Activated CD8-positive, alpha-beta T cell treated with anti-CD3 and anti-CD28 coated beads, Interleukin-2, amount 10 ng/mL, durations not matched to agents 7 days and 5 days (primary cell): ENCODE measurements at regions not wholly inside any gene's neighbourhood (a gene's known extent, or its start where the extent isn't known, plus 50 kb on each side); places are given as distances from the start of the nearest gene placed in this dataset.

Experiments used
- ATAC-seq: fragments of 150-1000 bp; cut with Tn5 transposase; one replicate; pipeline ENCODE4 v1.10.0; 2021; ENCODE audit warnings: moderate library complexity
- CTCF ChIA-PET: fragments of 350-600 bp; sonication (Branson Sonifier 250); formaldehyde crosslinking; loops from one replicate; lab custom pipeline; 2021; ENCODE audit warnings: antibody characterized with exemption; lab: Charles Lee
- POLR2A ChIA-PET: fragments of 350-600 bp; sonication (Branson Sonifier 250); formaldehyde crosslinking; loops from one replicate; lab custom pipeline; 2021; ENCODE audit warnings: antibody characterized with exemption; lab: Charles Lee
- DNase-seq: peaks from one replicate; pipeline ENCODE4 v3.0.0-alpha.2; 2020
- H3K27ac Mint-ChIP-seq: one replicate; pipeline ENCODE4 v1.8.0; 2021; ENCODE audit warnings: mild to moderate bottlenecking, mixed read lengths
- H3K27me3 Mint-ChIP-seq: one replicate; pipeline ENCODE4 v1.8.0; 2021; ENCODE audit warnings: low read depth, mixed read lengths
- H3K36me3 Mint-ChIP-seq: one replicate; pipeline ENCODE4 v1.8.0; 2021; ENCODE audit warnings: low read depth, mixed read lengths
- H3K4me1 Mint-ChIP-seq: one replicate; pipeline ENCODE4 v1.8.0; 2021; ENCODE audit warnings: low read depth, mixed read lengths
- H3K4me3 Mint-ChIP-seq: one replicate; pipeline ENCODE4 v1.8.0; 2021; ENCODE audit warnings: mild to moderate bottlenecking, mixed read lengths
- H3K9me3 Mint-ChIP-seq: one replicate; pipeline ENCODE4 v1.8.0; 2022; ENCODE audit warnings: mixed read lengths; ENCODE audit not compliant: insufficient read depth

DNA sequence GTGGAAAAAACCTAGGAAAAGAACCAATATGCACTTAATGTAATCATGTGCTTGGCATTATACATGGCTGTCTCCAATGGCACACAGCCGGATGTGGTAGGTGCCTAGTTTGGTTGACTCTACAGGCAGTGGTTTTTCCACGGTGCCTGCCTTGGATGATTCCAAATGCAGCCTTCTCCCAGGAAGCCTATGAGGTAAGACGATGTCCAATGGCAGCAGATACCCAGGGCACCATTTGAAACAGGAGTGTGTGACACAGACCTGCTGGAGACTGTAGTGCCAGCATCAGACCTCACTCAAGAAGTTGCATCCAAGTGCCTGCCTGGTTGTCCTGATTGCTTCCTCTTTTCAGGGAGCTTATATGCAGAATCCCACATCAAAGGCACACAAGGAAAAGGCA is 88.0 kb upstream of the VASH1 start:
- POLR2A ChIA-PET: no interaction called here
- Mint-ChIP-seq H3K27me3 (peaks cover 13% of the 10 kb centered on the region), H3K9me3 (no peaks in the 10 kb centered on the region), H3K27ac (no peak overlapping the region), H3K4me3 (no peak overlapping the region), H3K36me3 (no peaks in the 10 kb centered on the region), H3K4me1 (no peaks in the 10 kb centered on the region)
- ATAC-seq: no peak
- no peak for DNase-seq
- CTCF ChIA-PET: no interaction called here

DNA sequence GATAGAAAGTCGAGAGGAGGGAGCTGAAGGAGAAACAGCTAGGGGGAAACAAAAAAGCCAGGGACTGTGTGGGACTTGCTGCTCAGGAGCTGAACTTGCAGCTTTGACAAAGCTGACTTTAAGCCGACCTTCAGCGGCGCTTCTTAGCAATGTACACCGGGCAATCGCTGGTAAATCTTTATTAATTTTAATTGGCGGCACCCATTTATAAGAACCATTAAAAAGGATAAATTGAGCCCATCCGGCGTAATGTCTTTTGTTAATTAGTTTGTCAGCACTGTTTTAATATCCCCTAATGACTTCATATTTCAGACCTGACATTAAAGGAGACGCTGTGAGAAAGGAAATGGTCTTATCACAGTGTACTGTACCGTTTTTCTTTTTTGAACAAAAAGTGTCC is 86.2 kb upstream of the VASH1 start:
- Mint-ChIP-seq H3K9me3 (no peaks in the 10 kb centered on the region), H3K4me1 (no peaks in the 10 kb centered on the region), H3K27ac (no peak overlapping the region), H3K36me3 (no peaks in the 10 kb centered on the region), H3K4me3 (no peak overlapping the region), H3K27me3 (peaks cover 10% of the 10 kb centered on the region)
- ChIA-PET CTCF (interaction anchor here (1.1 kb wide), 1 partner anchor 219 kb away, joined by 3 read pairs; no protein-coding TSS in a partner anchor), POLR2A (no interaction called here)
- DNase-seq (no peak), ATAC-seq (no peak)

DNA sequence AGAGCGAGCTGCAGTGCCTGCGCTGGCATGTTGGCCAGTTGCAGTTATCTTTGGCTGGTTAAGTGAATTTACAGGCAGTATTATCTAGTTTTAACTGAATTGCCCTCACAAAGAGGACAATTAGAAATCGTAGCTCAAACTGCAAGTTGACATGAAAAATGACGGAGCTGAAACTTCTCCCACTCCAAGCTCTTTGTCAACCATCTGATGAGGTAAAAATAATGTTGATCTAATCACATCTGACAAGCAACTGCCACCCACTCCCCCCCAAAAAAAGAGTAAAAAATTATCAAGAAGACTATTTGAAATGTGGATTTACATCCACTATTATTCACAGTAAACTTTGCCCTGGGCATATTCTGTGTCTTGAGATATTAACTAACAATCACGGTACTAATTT is 84.7 kb upstream of the VASH1 start:
- no peaks in the 10 kb centered on the region for H3K36me3 Mint-ChIP-seq
- no peaks in the 10 kb centered on the region for H3K4me1 Mint-ChIP-seq

DNA sequence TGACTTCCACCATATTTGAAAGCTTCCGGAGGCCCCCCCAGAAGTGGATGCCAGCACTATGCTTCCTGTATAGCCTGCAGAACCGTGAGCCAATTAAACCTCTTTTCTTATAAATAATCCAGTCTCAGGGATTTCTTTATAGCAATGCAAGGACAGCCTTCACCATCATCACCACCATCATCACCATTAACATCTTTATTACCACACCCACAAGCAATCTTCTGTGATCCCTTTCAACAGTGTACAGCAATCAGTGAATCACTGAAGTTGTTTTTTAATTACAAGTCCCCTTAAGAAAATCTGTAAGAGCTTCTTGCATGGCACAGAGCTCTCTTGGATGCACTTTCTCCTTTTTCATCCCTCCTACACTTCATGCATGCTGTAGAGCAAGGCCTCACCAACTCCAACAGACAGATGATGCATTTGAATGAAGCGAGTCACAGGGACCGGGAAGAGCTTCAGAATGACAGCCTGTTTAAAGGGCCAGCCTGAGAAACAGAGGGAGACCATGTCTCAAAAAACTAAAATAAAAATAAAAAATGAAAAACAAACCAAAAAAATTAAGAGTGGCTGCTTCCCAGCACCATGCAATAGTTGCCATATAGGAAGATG is 83.6 kb upstream of the VASH1 start:
- H3K9me3 Mint-ChIP-seq: no peaks in the 10 kb centered on the region
- H3K4me1 Mint-ChIP-seq: no peaks in the 10 kb centered on the region
- H3K27me3 Mint-ChIP-seq: peaks cover 8% of the 10 kb centered on the region
- H3K27ac Mint-ChIP-seq: no peak overlapping the region
- CTCF ChIA-PET: no interaction called here
- no peak overlapping the region for H3K4me3 Mint-ChIP-seq
- DNase-seq (no peak), ATAC-seq (no peak)
- POLR2A ChIA-PET: no interaction called here
- no peaks in the 10 kb centered on the region for H3K36me3 Mint-ChIP-seq

More for the DNA sequence above, 84.7 kb upstream of the VASH1 start:
- peaks cover 9% of the 10 kb centered on the region for H3K27me3 Mint-ChIP-seq
- no peak for ATAC-seq
- H3K27ac Mint-ChIP-seq: no peak overlapping the region
- H3K4me3 Mint-ChIP-seq: no peak overlapping the region
- no peak for DNase-seq
- ChIA-PET CTCF (no interaction called here), POLR2A (no interaction called here)
- no peaks in the 10 kb centered on the region for H3K9me3 Mint-ChIP-seq

DNA sequence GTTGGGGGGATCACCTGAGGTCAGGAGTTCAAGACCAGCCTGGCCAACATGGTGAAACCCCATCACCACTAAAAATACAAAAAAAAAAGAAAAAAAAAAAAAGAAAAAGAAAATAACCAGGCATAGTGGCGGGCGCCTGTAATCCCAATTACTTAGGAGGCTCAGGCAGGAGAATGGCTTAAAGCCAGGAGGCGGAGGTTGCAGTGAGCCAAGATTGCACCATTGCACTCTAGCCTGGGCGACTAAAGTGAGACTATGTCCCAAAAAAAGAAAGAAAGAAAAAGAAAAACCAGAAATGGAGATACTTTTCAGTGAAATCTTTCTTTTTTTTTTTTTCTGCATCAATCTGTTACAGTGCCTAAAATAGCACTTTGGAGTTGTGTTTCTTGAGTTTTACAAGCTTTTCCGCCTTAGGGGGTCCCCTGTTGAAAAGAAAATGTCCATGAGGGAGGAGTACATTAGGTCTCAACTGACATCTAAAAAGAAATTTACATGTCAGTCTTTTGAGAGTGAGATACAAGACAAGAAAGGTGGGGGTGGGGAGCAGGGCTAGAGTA is 82.9 kb upstream of the VASH1 start:
- no peak overlapping the region for H3K4me3 Mint-ChIP-seq
- H3K27me3 Mint-ChIP-seq: peaks cover 10% of the 10 kb centered on the region
- no peak for ATAC-seq
- no peak for DNase-seq
- H3K4me1 Mint-ChIP-seq: no peaks in the 10 kb centered on the region
- ChIA-PET POLR2A (no interaction called here), CTCF (no interaction called here)
- no peaks in the 10 kb centered on the region for H3K9me3 Mint-ChIP-seq
- H3K27ac Mint-ChIP-seq: no peak overlapping the region
- H3K36me3 Mint-ChIP-seq: no peaks in the 10 kb centered on the region

DNA sequence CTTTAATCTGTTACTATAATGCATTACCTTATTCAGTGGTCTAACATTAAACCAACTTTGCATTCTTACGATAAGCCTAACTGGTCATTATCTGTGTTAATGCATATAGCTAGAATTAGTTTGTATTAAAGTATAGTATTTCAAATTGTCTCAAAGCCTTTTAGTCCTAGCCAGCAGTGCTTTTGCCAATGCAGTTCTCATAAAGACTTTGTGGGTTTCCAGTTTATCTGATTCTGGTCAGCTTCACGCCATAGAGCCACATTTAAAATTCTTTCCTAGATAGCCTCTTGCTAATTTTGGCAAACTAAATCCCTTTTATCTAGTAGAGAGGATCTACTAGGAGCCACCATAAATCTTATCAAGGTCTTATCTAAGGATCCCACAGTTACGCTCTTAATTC is 78.9 kb upstream of the VASH1 start:
- CTCF ChIA-PET: interaction anchor here (1.3 kb wide), 1 partner anchor 28 kb away, joined by 4 read pairs; no protein-coding TSS in a partner anchor

DNA sequence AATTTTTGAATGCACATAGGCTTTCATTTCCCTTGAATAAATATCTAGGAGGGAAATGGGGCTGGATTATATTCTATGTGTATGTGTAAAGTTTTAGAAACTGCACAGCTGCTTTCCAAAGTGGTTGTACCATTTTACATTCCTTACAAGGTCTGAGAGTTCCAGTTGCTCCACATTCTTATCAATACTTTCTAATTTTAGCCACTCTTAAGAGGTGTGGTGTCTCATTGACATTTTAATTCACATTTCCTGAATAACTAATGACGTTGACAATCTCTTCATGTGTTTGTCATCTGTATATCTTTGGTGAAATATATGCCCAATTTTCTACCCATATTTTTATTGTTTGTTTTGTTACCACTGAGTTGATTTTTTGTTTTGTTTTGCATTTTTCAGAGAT is 74.6 kb upstream of the VASH1 start:
- ATAC-seq: no peak
- Mint-ChIP-seq H3K9me3 (peaks cover 7% of the 10 kb centered on the region), H3K4me3 (no peak overlapping the region), H3K4me1 (no peaks in the 10 kb centered on the region), H3K36me3 (peaks cover 1% of the 10 kb centered on the region), H3K27me3 (peaks cover 20% of the 10 kb centered on the region), H3K27ac (no peak overlapping the region)
- ChIA-PET CTCF (interaction anchor here (0.9 to 1.1 kb wide), 2 partner anchors 24 to 189 kb away, joined by 3 to 4 read pairs; no protein-coding TSS in a partner anchor), POLR2A (no interaction called here)
- no peak for DNase-seq

More for the DNA sequence above, 78.9 kb upstream of the VASH1 start:
- no peak overlapping the region for H3K4me3 Mint-ChIP-seq
- H3K36me3 Mint-ChIP-seq: no peaks in the 10 kb centered on the region
- H3K9me3 Mint-ChIP-seq: no peaks in the 10 kb centered on the region
- POLR2A ChIA-PET: no interaction called here
- H3K4me1 Mint-ChIP-seq: no peaks in the 10 kb centered on the region
- peaks cover 10% of the 10 kb centered on the region for H3K27me3 Mint-ChIP-seq
- H3K27ac Mint-ChIP-seq: no peak overlapping the region
- no peak for ATAC-seq
- DNase-seq: no peak

DNA sequence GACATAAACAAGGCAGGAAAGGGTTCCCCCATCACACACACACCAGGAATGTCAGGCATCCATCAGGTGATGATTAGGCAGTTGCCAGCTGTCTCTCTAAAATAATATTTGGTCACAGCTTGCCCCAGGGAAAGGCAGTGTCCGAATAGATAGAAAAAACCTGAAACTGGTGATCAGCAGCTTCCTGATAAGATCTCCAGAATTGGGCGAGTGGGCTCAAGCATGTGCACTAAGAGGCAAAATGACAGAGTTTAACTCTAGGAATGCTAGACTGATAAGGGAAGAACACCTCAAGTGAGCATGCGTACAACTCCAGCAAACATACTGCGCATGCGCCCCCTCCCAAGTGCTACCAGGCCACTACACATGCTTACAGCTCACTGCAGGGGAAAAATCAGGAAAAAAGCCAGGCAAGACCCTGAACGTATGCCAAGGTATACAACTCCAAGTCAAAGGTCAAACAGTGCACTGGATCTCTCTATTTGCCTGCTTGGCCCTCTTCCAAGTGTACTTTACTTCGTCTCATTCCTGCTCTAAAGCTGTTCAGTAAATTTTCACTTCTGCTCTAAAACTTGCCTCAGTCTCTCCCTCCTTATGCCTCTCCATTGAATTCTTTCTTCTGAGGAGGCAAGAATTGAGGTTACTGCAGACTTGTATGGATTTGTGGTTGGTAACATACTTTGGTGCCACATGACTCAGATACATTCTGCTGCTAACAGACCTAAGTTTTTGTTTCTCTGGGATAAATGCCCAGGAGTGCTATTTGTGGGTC is 73.5 kb upstream of the VASH1 start:
- Mint-ChIP-seq H3K27ac (no peak overlapping the region), H3K27me3 (peaks cover 17% of the 10 kb centered on the region), H3K9me3 (peaks cover 7% of the 10 kb centered on the region), H3K4me1 (no peaks in the 10 kb centered on the region), H3K4me3 (no peak overlapping the region), H3K36me3 (peaks cover 1% of the 10 kb centered on the region)
- ChIA-PET CTCF (interaction anchor here (0.9 to 1.1 kb wide), 2 partner anchors 23 to 188 kb away, joined by 3 to 4 read pairs; no protein-coding TSS in a partner anchor), POLR2A (no interaction called here)
- ATAC-seq (no peak), DNase-seq (peak; percentile 8)

DNA sequence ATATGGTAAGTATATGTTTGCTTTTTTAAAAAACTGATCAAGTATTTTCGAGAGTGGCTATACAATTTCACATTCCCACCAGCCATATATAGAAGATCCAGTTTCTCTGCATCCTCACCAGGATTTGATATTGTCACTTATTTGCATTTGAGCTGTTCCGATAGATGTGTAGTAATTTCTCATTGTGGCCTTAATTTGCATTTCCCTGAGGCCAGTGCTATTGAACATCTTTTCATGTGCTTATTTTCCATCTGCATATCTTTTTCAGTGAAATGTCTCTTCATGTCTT is 72.9 kb upstream of the VASH1 start:
- Mint-ChIP-seq H3K27ac (no peak overlapping the region), H3K9me3 (peaks cover 7% of the 10 kb centered on the region), H3K27me3 (peaks cover 14% of the 10 kb centered on the region), H3K4me3 (no peak overlapping the region), H3K36me3 (peaks cover 1% of the 10 kb centered on the region), H3K4me1 (no peaks in the 10 kb centered on the region)
- no peak for ATAC-seq
- CTCF ChIA-PET: no interaction called here
- POLR2A ChIA-PET: no interaction called here
- no peak for DNase-seq

DNA sequence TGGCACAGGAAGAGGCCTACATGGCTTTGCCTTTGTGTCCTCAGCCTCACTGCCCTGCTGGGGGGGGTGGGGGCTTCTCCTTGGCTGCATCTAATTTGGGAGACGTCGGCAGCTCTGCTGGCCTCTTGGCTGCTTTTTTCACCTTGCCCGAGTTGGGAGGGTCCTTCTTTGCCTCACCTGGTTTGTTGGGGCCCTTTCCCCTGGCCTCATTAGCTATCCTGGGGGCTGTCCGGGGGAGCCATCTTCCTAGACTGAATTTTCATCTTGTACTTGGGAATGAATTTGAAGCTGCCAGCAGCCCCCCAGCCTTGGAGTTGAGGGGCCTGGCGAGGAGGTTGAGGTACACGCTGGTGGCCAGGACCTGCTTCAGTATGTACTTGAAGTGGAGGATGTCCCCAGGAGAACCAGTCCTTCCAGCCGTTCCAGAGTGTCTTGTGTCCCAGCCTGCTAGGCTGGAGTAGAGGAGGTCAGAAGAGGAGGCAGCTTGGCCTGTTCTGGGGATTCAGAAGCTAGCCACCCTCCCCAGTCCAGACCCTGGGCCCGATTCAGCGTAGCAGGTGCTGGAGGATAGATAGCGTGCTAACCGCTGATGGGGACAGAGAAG is 70.7 kb upstream of the VASH1 start:
- Mint-ChIP-seq H3K27ac (no peak overlapping the region), H3K27me3 (peaks cover 13% of the 10 kb centered on the region), H3K9me3 (peaks cover 7% of the 10 kb centered on the region), H3K36me3 (peaks cover 1% of the 10 kb centered on the region), H3K4me3 (no peak overlapping the region), H3K4me1 (no peaks in the 10 kb centered on the region)
- DNase-seq (no peak), ATAC-seq (no peak)
- CTCF ChIA-PET: no interaction called here
- POLR2A ChIA-PET: no interaction called here

DNA sequence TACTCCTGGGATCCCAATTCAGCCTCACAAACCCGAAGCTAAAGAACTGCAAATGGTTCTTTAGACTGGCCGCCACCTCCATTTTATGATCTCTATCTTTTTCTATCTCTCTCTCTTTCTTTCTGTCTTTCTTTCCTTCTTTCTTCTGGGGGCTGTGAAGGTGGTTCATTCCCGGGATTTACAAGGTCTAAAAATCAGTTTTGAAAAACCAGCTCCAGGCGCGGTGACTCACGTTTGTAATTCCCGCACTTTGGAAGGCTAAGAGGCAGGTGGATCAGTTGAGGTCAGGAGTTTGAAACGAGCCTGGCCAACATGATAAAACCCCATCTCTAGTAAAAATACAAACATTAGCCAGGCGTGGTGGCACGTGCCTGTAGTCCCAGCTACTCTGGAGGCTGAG is 67.2 kb upstream of the VASH1 start:
- peaks cover 7% of the 10 kb centered on the region for H3K27me3 Mint-ChIP-seq
- POLR2A ChIA-PET: no interaction called here
- no peaks in the 10 kb centered on the region for H3K9me3 Mint-ChIP-seq
- H3K36me3 Mint-ChIP-seq: no peaks in the 10 kb centered on the region
- ATAC-seq: no peak
- H3K4me3 Mint-ChIP-seq: no peak overlapping the region
- no peak overlapping the region for H3K27ac Mint-ChIP-seq
- CTCF ChIA-PET: interaction anchor here (1.2 kb wide), 1 partner anchor 16 kb away, joined by 9 read pairs; no protein-coding TSS in a partner anchor
- no peak for DNase-seq
- no peaks in the 10 kb centered on the region for H3K4me1 Mint-ChIP-seq
